Activated CD4-positive, alpha-beta T cell treated with anti-CD3 and anti-CD28 coated beads for 24 hours (primary cell): ENCODE measurements at regions not wholly inside any gene's neighbourhood (a gene's known extent, or its start where the extent isn't known, plus 50 kb on each side); places are given as distances from the start of the nearest gene placed in this dataset.

Experiments used
- DNase-seq, 2 donors: peaks; one replicate each; pipeline ENCODE4 v3.0.0-alpha.2; 2020; ENCODE audit warnings: low read depth in 2 of 2

DNA sequence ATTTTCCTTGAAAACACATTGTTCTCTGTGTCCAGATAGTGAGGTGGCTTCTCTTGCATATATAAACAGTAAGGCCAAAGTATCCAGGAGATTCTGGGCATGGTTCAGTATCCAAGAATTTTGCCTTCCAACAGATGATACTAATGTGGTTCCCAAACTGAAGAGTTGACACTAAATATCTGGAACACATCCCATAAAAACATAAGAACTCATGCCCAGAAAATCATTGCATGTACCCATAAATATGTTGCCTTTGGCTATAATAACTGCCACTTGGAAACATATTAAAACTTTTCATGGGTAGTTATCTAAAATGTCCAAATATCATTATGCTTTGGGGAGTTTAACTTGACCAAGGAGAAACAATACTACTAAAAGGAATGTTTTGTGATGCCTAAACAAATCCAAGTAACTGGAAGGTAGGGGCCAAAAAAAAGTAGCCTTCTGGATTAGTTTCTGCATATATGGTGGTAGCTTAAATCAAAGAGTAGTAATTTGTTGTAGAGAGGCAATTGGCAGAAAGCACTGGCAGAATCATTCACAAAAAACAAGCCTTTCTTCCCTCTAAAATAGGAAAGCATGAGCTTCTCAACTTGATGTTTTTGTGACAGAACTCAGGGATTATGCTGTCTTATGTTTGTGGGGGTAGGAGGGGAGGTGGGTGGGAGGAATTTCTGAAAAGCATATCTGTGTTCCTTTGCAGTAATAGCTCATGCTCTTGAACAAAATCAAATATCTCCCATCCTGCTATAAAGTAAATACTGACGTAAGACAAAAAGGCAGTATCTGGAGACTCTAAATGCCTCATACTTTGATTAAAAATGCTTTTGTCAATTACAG lies 753.9 kb downstream of the TUSC7 start:
- no peak for DNase-seq

DNA sequence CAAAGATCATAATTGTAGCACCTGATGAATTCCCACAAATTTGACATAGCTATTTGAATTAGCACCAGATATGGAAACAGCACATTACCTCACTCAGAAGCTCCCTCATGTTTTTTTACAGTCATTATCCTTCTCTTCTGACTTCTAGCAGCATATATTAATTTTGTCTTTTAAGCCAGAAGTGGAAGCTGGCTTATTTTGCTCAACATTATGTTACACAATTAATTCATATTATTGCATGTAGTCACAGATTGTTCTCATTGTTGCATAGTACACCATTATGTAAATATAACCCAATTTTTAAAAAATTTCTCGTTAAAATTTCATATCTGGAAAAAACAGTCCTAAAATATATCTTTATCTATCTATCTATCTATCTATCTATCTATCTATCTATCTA lies 762.3 kb downstream of the TUSC7 start:
- DNase-seq: no peak

DNA sequence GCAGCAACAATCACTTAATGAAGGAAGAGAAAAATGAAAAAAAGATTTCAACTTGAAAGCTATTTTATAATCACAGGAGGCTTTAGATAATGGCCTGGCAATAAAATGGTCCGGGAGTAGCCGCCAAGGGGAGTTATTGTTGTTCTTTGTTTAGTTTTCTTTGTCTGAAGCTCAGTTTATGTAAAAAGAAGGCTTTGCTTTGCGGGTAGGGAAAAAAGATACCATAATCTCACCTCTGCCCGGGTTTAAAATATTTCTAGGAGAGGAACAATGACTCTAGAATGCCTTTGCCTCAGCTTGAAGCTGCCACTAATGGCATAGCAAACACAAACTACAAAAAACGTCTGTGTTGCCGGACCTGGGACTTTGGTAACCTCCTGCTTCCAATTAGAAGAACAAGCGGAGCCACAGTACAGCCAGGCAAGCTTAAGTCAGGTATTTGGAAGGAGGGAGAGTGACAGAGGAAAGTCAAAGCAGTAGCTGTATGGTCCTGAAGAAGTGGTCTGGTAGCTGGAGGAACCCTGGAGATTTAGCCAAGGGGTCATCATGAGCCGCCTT lies 764.5 kb downstream of the TUSC7 start:
- no peak for DNase-seq

DNA sequence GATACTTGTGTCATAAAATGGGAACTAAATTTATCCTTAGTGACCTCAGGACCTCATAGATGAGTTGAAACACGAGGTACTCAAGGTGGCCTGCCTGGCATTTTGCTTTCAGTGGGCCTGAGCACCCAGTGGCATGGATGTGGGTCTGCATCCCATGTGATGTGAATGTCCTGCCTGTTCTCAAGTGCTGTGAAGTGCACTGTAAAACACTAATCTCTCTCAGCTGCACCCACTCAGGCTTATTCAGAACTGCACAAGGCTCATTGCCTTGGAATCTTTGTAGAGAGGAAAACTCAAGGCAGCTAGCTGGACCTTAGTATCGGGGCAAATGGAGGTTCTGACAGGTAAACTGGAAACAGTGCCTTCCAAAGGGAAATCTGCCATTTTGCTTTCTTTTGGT lies 767.0 kb downstream of the TUSC7 start:
- DNase-seq: no peak

DNA sequence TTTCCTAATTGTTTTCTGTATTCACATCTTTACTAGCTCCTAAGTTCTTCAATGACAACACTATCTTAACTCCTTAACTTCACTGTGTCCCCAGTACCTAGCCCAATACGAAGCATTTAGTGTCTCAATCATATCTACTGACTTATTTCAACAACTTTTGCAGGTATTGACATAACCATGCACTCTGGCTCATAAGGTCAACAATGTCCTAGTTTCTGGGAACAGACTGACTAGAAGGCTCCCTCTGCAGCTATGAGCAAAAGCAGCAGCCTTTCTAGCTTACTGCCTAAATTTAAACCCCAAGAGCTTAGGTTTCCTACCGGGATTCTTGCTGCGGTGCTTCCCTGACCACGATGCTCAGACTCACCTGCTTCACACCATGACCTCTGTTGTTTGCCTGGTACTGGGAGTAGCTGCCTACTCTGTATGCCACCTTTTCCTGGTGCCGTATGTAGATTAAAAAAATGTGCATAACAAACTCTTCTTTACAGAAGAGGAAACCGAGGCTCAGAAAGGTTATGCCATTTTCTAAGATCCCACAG lies 767.7 kb downstream of the TUSC7 start:
- no peak for DNase-seq

DNA sequence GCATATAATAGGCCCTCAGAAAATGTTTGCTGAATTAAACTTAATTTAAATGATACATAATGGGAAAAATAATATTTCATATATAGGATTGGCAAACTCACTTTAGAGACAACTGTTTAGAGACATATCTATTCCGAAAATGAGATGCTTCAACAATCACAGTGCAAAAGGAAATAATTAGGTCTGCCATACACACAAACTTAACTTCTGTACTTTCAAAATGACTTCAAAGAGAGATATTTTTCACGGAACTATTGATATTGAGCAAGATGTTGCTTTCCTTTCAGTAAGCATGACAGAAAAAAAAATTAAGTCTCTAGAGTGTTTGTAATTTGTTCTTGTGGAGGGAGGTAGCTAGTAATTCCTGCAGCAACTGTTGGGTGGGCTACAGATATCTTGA lies 769.5 kb downstream of the TUSC7 start:
- no peak for DNase-seq

DNA sequence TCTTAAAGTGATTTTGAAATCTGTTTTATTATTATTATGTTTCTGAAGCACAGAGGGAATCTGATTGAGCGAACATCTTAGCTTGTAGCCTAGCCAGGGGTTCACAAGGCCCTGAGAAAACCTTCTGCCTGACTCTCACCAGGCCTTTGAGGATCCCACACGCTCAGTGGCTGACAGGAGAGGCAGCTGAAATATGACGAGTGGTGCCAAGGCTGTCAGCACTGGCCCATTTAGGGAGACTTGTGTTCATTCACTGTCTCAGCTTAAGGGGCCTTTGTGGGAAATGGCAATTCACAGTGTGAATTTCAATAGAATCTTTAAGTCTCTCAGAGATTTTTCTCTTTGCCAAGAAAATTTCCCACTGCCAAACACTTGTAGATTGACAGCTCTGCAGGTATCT lies 770.9 kb downstream of the TUSC7 start:
- no peak for DNase-seq

DNA sequence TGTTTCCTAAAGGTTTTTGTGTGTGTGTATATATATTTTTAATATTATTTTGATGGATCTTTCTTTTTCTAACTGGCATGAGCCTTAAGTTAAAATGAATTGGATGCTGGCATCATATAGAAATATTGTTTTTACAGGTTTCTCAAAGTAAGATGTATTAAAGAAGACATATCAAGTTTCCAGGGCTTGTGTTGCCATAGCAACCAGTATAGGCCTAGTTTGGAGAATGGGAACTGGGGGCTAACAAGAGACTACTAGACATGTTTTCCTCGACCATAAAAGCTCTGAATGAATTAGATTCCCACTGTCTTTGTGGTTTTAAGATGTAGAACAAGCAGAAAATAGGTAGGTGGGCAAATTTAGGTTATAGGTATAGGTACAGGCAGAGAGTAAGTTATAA lies 771.4 kb downstream of the TUSC7 start:
- no peak for DNase-seq

DNA sequence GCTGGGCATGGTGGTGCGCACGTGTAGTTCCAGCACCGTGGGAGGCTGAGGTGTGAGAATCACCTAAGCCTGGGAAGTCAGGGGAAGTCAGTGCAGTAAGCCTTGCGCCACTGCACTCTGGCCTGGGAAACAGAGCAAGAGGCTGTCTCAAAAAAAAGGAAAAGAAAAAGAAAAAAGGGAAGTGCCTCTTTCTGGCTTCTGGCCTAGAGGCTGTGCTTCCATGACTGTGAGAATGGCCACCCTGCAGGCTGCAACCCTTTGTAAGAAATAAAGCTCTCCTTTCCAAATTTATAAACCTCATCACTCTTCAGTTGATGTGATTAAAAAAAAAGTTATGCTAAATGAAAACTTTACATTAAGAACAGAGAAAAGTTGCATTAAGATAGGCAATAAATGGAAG lies 774.3 kb downstream of the TUSC7 start:
- no peak for DNase-seq

DNA sequence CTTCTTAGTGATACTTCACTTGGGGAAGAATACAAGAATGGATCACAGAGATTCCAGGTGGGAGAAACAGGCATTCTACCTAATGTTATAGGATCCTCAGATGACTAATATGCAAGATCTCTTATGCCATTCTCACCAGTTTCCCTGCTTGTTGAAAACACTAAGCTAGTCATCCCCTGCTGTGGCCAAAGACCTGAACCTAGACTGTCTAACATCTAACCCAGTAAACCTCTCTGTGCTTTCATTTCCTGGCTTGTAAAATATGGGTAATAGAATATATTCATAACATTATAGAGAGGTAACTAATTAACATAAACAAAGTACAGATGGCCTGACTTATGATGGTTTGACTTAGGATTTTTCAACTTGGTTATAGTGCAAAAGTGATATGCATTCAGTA lies 776.3 kb downstream of the TUSC7 start:
- DNase-seq: no peak

DNA sequence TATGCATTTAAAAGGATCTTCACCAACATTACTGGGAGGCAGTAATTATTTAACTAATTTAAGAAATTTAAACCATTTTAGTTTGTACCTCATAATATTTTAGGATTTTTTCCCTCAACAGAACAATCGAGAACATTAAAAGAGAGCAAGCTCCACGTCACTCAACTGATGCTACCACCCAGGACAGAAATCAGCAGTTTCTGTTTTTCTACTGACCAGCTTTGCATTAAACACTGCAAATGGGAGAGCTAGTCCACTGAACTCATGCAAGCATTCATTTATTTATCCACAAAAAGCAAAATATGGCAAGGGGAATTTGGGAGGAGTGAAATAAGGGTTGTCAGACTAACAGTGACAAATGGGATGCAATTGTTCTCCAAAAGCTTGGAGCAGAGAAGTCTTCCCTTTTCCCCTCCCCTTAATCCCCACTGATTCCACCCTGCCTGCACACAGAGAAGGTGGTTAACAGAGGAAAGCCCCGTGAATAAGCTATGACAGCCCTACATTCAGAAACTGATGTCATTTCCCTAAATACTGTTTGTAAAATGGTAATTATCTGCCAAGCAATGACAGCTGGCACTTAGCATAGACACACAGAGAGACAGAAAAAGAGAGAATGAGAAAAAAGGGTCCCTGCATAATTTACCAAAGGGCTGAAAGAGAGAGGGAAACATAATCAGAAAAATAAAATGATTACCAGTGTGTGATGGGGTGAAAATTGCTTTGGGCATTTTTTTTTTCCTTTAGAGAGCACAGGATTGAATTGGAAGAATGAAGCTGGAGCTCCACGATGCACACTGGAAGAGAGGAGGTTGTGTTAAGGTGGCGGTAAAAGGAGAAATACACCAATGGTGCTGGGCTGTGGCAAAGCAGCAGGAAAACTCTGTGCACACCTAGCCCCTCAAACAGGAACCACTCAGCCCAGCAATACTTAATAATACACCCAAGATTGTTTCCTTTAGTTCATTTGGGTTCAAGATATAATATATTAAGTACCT lies 777.4 kb downstream of the TUSC7 start:
- no peak for DNase-seq

DNA sequence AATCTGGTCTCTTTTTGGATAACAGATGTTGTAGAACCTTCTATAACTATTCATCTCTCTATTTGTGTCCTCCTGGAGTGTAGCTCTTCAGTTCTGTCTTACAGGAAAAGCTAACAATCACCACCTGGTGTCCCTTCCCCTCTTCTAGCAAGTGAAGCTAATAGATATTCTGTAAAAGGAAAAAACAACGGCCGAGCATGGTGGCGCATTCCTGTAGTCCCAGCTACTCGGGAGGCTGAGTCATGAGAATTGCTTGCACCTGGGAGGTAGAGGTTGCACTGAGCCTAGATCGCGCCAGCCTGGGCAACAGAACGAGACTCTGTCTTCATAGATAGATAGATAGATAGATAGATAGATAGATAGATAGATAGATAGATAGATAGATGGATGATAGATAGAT lies 779.4 kb downstream of the TUSC7 start:
- no peak for DNase-seq

DNA sequence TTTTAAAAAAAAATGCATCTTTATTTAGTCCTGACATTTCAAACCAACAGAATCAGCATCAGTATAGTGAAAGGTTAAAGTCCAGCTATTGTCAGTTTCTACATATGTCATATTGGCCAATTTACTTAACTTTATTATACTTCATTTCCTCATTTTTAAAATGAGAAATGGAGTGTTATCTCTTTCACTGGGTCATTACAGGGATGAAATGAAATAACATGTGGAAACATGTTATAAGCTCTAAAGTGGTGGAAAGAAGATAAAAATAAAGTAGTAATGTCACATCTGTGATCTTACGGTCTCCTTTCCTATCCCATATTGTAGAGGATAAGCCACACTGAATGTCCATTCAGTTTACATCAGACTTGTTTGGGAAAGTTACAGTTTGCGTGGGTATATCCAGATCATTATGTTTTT lies 780.1 kb downstream of the TUSC7 start:
- no peak for DNase-seq

DNA sequence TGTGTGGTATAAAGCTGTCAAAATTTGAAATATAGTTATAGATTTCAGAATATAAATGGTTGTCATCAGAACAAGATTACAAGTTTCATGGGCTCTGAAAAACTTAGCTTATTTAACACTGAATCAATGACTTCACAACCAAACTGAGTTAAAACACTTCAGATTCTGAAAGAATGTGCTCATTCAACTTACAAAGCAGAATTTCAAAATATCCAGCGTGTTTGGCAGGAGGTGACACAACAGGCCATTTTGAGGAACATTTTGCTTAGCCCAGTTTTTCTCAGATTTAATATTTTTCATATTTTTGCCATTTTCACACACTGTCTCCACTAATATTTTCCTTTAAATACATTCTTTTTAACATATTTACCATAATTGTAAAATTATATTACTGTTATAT lies 781.1 kb downstream of the TUSC7 start:
- DNase-seq: no peak

DNA sequence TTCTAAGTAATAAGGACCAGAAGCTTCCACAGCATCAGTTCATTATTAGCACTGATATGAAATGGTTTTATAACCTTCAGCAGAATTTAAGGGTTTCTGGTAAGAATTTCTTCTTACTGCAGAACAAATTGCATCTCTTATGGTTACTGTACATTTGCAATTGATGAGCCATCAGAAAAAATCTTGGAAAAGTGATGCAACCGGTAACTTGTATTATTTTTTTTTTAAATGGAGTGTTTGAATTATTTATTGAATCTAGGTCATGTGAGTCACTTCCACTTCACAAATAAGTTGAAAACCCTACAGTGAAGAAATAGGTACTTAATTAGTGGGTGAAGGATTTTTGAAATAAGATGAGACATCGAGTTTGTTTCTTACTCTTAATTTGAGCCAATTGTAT lies 786.0 kb downstream of the TUSC7 start:
- DNase-seq: no peak

DNA sequence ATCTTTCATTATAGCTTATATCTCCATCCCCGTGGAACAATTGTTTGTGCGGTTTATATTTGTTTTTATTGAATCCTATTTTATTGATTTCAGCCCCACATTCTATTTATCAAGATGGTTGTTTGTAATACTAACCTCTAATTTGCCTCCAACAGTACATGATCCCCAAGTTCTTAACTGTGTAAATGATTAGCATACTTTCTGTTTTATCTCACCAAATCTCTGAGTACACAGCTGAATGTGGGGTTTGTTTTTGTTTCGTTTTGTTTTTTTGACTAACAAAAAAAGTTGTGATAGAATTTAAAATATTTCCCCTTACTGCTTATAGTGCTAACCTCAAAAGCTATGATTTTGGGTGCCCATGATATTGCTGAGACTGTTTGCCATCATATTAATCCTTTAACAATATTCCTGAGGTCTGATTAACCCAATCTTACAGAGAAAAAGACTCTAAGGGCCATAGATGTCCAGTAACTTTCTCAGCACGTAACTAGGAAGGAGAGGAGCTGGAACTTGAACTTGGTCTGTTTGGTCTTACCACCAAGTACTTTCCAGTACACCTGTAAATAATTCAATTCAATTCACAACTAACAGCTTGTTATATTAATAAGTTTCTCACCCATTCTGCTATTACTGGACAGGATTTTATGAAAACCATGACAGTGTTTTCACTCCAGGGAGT lies 789.8 kb downstream of the TUSC7 start:
- DNase-seq: no peak

DNA sequence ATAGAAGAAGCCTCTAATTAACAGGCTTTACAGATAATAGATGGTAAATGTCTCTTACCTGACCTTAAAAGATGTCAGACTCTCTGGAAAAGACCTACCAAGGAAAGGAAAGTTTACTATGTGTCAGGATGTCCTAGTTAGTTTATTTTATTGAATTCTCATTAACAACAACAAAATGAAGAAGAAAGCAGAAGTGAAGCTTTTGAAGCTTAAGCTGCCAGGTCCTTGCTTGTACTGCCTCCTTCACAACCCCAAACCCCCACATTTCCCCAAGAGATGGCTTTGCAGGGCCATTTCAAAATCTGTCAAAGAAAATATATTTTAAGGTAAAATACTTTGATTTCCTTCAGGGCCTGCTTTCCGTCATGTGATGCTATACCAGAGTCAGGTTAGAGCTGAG lies 798.4 kb downstream of the TUSC7 start:
- DNase-seq: no peak

DNA sequence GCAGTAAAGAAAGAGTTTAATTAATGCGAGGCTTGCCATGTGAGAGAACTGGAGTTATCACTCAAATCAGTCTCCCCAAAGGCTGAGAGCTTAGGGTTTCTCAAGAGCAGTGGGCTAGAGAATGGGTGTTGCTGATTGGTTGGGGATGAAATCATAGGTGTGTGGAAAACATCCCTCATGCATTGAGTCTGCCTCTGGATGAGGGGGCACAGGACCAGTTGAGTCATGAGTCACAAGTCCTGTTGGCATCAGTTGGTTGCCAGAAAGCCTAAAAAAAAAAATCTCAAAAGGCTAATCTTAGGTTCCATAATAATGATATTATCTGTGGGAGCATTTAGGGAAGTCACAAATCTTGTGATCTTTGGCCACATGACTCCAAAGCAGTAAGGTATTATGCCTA lies 800.3 kb downstream of the TUSC7 start:
- no peak for DNase-seq

DNA sequence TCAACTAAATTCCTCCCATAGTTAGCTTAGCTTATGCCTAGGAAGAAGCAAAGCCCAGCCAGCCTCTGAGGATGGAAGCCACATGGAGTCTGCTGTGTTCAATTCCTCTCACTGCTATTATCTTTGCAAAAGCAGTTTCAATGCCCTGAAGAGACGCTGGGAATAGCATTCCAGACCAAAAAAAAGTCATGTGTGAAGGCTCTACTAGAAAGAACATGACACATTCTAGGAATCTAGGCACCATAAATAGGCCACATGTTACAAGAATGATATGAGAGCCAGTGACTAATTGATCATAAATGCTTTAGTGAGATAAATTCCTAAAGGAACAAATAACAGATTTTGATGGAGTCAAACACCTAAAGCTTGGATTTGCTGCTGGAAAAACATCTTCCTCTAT lies 800.8 kb downstream of the TUSC7 start:
- no peak for DNase-seq

DNA sequence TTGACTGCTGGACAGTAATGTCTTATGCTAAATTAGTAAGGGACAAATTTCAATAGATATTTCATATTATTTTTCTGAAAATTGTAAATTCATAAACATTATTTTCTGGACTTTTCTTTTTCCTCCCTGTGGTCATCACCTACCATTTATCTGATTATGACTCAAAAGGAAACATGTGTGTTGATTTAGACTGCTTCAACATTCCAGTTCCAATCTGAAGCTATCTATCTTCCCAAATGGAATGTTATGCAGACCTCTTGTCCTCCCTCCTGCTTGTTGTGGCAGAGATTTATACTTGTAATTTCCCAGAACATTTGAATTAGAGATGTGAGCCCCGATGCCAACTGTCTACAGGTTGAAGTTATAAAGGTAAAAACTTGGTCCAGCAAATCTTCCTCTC lies 803.4 kb downstream of the TUSC7 start:
- DNase-seq: no peak

DNA sequence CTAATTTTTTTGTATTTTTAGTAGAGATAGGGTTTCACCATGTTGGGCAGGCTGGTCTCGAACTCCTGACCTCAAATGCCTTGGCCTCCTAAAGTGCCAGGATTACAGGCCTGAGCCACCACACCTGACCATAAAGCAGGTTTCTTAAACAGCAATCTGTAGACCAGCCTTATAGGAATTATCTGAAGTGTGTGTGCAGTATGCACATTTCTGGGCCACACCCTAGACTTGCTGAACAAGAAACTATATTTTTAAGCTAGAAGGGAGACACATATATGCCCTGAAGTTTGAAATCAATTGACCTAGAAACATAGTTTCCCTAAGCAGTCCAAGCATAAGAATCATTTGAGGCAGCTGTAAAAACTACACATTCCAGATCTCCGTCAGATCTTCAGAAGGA lies 805.7 kb downstream of the TUSC7 start:
- DNase-seq: no peak

DNA sequence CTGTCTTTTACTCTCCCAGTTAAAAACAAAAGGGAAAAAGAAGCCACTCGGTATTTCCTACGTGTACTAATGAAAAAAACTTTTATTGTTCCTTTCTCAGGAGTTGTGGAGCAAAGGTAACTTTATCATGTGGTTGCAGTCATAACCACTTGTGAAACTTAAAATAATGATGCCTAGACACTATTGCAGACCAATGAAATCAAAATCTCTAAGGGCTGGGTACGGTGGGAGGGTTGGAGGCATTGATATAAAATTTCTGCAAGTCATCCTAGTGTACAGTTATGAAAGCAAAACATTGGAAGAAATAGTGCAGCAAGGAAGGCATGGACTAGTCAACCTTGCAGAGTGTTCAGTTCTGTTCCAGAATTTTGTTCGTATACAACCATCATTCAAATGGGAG lies 808.8 kb downstream of the TUSC7 start:
- DNase-seq: no peak
